Activated CD4-positive, alpha-beta memory T cell treated with anti-CD3 and anti-CD28 coated beads for 36 hours (primary cell): ENCODE measurements at regions not wholly inside any gene's neighbourhood (a gene's known extent, or its start where the extent isn't known, plus 50 kb on each side); places are given as distances from the start of the nearest gene placed in this dataset.

Source experiments
- CTCF ChIA-PET: fragments of 350-600 bp; sonication (Branson Sonifier 250); formaldehyde crosslinking; loops from one replicate; lab custom pipeline; 2021; ENCODE audit warnings: antibody characterized with exemption, inconsistent platforms; lab: Charles Lee
- POLR2A ChIA-PET: fragments of 350-600 bp; sonication (Branson Sonifier 250); formaldehyde crosslinking; loops from one replicate; lab custom pipeline; 2021; ENCODE audit warnings: antibody characterized with exemption; lab: Charles Lee
- DNase-seq: peaks from one replicate; pipeline ENCODE4 v3.0.0-alpha.2; 2020
- H3K27ac Mint-ChIP-seq: one replicate; pipeline ENCODE4 v1.8.0; 2021; ENCODE audit warnings: mixed read lengths
- H3K27me3 Mint-ChIP-seq: one replicate; pipeline ENCODE4 v1.8.0; 2021; ENCODE audit warnings: mixed read lengths
- H3K36me3 Mint-ChIP-seq: one replicate; pipeline ENCODE4 v1.8.0; 2021; ENCODE audit warnings: mixed read lengths
- H3K4me1 Mint-ChIP-seq: one replicate; pipeline ENCODE4 v1.8.0; 2021; ENCODE audit warnings: low read depth, mixed read lengths
- H3K4me3 Mint-ChIP-seq: one replicate; pipeline ENCODE4 v1.8.0; 2021; ENCODE audit warnings: mild to moderate bottlenecking, mixed read lengths
- H3K9me3 Mint-ChIP-seq: one replicate; pipeline ENCODE4 v1.8.0; 2021; ENCODE audit warnings: mixed read lengths
- intact Hi-C: fragments of 100-400 bp; cut with micrococcal nuclease; formaldehyde crosslinking; loops from one replicate; pipeline ENCODE4 v1.15.1; 2023

DNA sequence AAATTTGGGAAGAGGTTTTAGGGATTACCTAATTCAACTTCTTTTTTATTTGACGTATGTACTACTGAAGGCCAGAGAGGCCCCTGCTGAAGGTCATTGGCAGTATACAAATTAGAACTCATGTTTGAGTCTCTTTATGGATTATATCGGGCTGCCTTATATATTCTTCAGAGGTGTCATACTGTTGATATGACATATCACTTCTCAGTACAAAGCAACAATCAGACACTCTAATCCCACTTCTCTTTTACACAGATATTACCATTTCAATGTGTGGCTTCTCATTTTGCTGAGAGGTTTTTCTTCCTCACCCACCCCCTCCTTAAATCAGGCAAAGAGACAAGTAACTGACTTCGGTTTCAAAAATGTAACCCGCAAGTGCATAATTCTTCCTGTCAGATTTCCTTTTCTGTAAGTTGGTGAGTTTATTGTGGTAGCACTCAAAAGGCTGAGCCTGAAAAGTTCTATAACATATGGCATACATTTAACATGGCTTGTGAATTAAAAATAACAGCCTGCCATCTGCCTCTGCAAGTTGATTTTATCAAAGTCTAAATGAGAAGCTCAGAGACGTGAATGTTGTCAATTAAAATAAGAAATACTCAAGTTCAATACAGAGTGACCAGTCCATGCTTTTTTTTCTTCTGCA lies 163.6 kb upstream of the RORB start:
- Mint-ChIP-seq H3K4me3 (no peak overlapping the region), H3K27me3 (no peaks in the 10 kb centered on the region), H3K36me3 (no peaks in the 10 kb centered on the region), H3K27ac (no peak overlapping the region), H3K4me1 (peaks cover 4% of the 10 kb centered on the region), H3K9me3 (no peaks in the 10 kb centered on the region)
- DNase-seq = no peak
- ChIA-PET POLR2A (no interaction called here), CTCF (no interaction called here)
- intact Hi-C loops = no loop called here

DNA sequence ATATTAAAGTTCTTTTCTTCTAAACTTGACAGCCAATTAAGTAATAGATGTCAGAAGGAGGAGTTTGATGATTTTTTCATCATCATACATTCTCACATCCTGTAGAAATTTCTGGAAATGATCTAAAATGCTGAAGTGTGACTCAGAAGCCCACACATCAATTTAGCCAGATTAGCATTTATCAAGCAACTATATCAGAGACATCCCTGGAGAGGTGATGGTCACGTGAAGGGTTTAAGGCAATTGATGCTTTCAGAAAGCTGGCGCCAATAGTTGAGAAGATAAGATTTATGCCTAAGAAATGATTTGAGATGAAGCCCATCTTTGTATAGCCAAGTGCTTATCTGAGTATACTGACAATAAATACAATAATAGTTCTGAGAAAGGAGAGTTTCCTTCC lies 162.9 kb upstream of the RORB start:
- Mint-ChIP-seq H3K9me3 (no peaks in the 10 kb centered on the region), H3K36me3 (no peaks in the 10 kb centered on the region), H3K4me1 (peaks cover 4% of the 10 kb centered on the region), H3K27me3 (no peaks in the 10 kb centered on the region), H3K4me3 (no peak overlapping the region), H3K27ac (no peak overlapping the region)
- CTCF ChIA-PET = no interaction called here
- DNase-seq = no peak
- intact Hi-C loops = no loop called here
- POLR2A ChIA-PET = no interaction called here

DNA sequence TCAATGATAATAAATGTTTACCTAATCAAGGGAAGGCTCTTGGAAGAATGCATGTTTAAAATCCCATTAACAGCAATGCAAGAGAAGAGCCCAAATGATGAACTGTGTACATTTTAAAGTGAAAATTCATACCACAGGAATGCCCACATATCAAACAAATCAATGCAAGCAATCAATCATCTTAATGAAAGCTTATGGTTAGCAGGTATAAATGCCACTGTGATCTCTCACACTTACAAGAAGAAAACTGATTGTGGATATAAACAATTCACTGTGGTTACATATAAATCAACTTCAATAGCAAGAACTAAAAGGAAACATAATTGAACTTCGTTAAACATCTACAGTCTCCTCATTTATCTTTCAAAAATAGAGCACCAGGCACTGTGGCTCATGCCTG lies 161.0 kb upstream of the RORB start:
- Mint-ChIP-seq H3K27ac (no peak overlapping the region), H3K9me3 (no peaks in the 10 kb centered on the region), H3K36me3 (no peaks in the 10 kb centered on the region), H3K4me1 (peaks cover 4% of the 10 kb centered on the region), H3K27me3 (no peaks in the 10 kb centered on the region), H3K4me3 (no peak overlapping the region)
- ChIA-PET CTCF (no interaction called here), POLR2A (no interaction called here)
- no peak for DNase-seq
- intact Hi-C loops = no loop called here

DNA sequence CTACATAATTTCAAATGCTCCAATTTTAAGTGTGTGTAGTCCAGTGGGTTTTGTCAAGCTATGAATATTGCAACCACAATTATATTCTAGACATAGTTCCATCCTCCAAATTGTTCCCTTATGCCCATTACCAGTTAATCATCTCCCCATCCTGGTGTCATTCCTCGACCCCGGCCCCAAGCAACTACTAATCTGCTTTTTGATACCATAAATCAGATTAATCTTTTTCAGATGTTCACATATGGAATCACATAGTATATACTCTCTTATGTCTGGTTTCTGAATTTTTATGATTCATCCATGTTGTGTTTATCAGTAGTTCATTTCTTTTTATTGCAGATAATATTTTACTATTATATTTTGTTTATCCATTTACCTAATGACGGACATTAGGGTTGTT lies 148.4 kb upstream of the RORB start:
- no peaks in the 10 kb centered on the region for H3K4me1 Mint-ChIP-seq
- no peaks in the 10 kb centered on the region for H3K27me3 Mint-ChIP-seq
- ChIA-PET CTCF (no interaction called here), POLR2A (no interaction called here)
- no peak overlapping the region for H3K4me3 Mint-ChIP-seq
- no peaks in the 10 kb centered on the region for H3K36me3 Mint-ChIP-seq
- intact Hi-C loops = no loop called here
- H3K9me3 Mint-ChIP-seq = no peaks in the 10 kb centered on the region
- H3K27ac Mint-ChIP-seq = no peak overlapping the region
- no peak for DNase-seq

DNA sequence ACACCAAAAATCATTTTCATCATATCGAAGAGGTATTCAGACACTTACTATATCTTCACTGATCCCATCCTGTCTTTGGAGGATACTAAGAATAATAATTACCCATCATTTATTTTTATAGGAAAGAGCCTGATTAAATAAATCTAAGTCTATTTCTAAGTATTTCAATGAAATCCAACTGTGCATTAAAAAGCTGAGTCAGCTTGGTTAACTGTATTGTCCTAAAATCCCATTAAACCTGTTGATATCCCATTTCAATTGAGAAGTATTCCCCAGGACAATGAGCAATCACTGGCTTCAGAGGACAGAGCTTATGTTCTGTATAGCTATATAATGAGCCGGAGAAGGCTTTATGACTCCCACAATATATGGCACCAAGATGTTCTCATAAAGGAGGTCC lies 142.0 kb upstream of the RORB start:
- intact Hi-C loops = no loop called here
- CTCF ChIA-PET = no interaction called here
- H3K9me3 Mint-ChIP-seq = no peaks in the 10 kb centered on the region
- H3K4me3 Mint-ChIP-seq = no peak overlapping the region
- POLR2A ChIA-PET = no interaction called here
- DNase-seq = no peak
- no peaks in the 10 kb centered on the region for H3K36me3 Mint-ChIP-seq
- H3K27me3 Mint-ChIP-seq = no peaks in the 10 kb centered on the region
- H3K4me1 Mint-ChIP-seq = no peaks in the 10 kb centered on the region
- H3K27ac Mint-ChIP-seq = no peak overlapping the region

DNA sequence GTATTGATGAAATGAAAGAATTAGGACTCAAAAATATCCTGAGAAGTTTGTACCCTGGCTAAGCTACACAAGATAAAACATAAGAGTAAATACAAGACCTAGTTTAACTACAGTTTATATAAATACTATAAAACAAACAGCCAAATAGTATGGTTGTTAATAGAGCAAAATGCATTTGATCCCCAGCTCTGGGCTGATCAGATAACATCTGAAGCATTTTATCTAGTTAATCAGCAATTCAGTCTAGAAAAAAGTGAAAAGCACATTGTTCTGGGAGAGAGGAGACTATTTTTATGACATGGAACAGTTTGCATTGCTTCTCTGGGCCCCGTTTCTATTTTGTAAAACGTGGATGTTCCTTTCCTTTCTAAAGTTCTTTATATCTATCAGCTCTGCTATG lies 139.6 kb upstream of the RORB start:
- CTCF ChIA-PET = no interaction called here
- no peak for DNase-seq
- H3K36me3 Mint-ChIP-seq = no peaks in the 10 kb centered on the region
- POLR2A ChIA-PET = no interaction called here
- H3K4me1 Mint-ChIP-seq = no peaks in the 10 kb centered on the region
- no peaks in the 10 kb centered on the region for H3K9me3 Mint-ChIP-seq
- no peak overlapping the region for H3K27ac Mint-ChIP-seq
- H3K4me3 Mint-ChIP-seq = no peak overlapping the region
- intact Hi-C loops = no loop called here
- H3K27me3 Mint-ChIP-seq = no peaks in the 10 kb centered on the region

DNA sequence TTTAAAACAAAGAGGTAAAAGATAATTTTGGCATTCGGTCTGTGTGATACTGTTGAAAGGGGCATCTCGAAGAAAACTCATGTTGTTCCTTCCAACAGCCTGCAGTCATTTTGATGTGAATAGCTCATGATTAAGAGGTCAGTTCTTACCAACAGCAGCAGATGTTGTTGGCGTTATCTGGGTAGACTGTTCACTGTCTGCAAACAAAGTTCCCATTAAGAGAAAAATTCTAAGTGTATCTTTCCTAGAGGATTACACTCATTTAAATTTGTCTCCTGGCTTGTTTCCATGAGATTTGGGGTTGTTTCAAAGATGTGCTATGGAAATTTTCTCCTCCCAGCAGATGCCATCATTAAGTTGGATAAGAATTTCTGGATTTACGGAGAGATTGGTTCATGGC lies 138.2 kb upstream of the RORB start:
- no peaks in the 10 kb centered on the region for H3K36me3 Mint-ChIP-seq
- no peak overlapping the region for H3K27ac Mint-ChIP-seq
- H3K4me3 Mint-ChIP-seq = no peak overlapping the region
- intact Hi-C loops = no loop called here
- H3K27me3 Mint-ChIP-seq = no peaks in the 10 kb centered on the region
- H3K4me1 Mint-ChIP-seq = no peaks in the 10 kb centered on the region
- DNase-seq = no peak
- CTCF ChIA-PET = no interaction called here
- H3K9me3 Mint-ChIP-seq = no peaks in the 10 kb centered on the region
- POLR2A ChIA-PET = no interaction called here

DNA sequence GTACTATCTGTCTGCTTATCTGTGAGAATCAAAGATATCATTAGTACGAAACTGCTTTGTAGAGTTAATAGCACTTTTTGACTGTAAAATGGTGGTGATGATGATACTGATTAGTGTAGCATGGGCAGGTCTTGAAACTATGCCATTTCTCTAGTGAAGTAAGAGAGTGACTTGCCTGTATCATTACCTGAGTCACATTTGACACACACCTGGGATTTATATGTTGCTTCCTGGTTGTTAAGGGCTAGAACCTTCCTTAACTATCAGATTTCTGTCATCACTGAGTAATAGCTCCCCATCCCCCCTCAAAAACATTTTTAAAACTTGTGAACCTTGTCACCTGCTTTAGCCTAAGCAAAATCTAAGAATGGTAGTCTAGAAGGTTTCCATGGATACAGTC lies 135.6 kb upstream of the RORB start:
- Mint-ChIP-seq H3K4me3 (no peak overlapping the region), H3K27me3 (no peaks in the 10 kb centered on the region), H3K4me1 (no peaks in the 10 kb centered on the region), H3K27ac (no peak overlapping the region), H3K36me3 (no peaks in the 10 kb centered on the region), H3K9me3 (no peaks in the 10 kb centered on the region)
- intact Hi-C loops = no loop called here
- POLR2A ChIA-PET = no interaction called here
- no peak for DNase-seq
- CTCF ChIA-PET = no interaction called here

DNA sequence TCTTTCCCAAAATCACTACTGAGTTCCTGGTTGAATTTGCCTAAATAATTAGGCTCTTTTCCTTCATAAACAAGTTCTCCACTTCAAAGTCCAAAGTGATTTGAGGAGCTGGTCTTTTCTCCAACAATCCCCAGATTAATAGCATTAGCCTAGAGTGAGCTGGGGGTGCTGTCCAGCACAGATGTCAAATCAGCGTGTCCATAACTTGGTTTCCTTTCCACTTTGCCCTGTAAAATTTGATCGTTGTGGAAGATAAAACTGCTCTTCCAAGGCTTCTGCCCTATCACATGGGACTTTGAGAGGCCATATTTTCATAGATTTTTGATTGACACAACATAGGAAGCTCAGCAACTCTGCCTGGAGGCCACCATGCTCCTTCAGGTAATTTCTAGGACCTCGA lies 134.7 kb upstream of the RORB start:
- no peaks in the 10 kb centered on the region for H3K9me3 Mint-ChIP-seq
- no peaks in the 10 kb centered on the region for H3K27me3 Mint-ChIP-seq
- intact Hi-C loops = no loop called here
- no peak overlapping the region for H3K4me3 Mint-ChIP-seq
- POLR2A ChIA-PET = no interaction called here
- no peak for DNase-seq
- no peaks in the 10 kb centered on the region for H3K36me3 Mint-ChIP-seq
- H3K27ac Mint-ChIP-seq = no peak overlapping the region
- CTCF ChIA-PET = no interaction called here
- H3K4me1 Mint-ChIP-seq = no peaks in the 10 kb centered on the region

DNA sequence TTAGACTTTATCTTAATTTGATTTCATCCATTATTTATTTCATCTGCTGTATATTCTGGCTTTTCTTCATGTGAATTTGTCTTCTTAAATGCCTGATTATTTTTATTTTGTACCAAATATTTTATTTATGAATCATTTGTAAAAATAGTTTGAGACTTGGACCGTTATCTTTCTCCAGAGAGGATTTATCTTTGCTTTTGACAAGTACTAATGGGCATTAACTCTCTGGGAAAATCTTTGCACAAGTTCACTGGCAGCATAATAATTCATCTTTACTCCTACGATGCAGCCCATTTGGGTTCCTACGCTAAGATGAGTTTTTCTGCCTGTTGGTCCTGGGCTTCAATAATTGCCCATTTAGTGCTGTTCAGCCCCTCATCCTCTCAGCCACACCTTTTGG lies 131.0 kb upstream of the RORB start:
- DNase-seq = no peak
- CTCF ChIA-PET = no interaction called here
- POLR2A ChIA-PET = no interaction called here
- H3K36me3 Mint-ChIP-seq = no peaks in the 10 kb centered on the region
- no peaks in the 10 kb centered on the region for H3K9me3 Mint-ChIP-seq
- no peaks in the 10 kb centered on the region for H3K27me3 Mint-ChIP-seq
- no peaks in the 10 kb centered on the region for H3K4me1 Mint-ChIP-seq
- H3K27ac Mint-ChIP-seq = no peak overlapping the region
- intact Hi-C loops = no loop called here
- no peak overlapping the region for H3K4me3 Mint-ChIP-seq

DNA sequence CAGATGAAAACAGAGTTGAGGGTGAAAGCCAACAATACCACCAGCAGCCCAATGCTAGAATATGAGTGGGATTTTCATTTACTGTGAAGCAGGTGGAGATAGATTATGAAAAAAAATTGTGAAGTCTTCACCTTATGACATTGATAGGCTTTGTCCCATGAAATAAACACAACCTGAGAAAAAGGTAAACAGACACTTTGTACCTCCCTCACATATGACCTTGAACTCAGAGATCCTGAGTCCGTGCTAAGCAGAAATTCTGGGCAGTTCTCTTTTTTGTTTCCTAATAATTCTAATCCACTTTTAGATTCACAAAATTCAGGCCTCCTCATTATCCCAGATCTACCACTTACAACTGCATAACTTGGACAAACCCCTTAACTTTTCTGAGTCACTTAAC lies 127.3 kb upstream of the RORB start:
- Mint-ChIP-seq H3K4me3 (no peak overlapping the region), H3K4me1 (no peaks in the 10 kb centered on the region), H3K36me3 (no peaks in the 10 kb centered on the region), H3K27me3 (no peaks in the 10 kb centered on the region), H3K27ac (no peak overlapping the region), H3K9me3 (no peaks in the 10 kb centered on the region)
- CTCF ChIA-PET = no interaction called here
- intact Hi-C loops = loop anchor here (10.0 kb wide), 1 partner anchor 685 kb away; no protein-coding TSS in a partner anchor
- POLR2A ChIA-PET = no interaction called here
- no peak for DNase-seq

DNA sequence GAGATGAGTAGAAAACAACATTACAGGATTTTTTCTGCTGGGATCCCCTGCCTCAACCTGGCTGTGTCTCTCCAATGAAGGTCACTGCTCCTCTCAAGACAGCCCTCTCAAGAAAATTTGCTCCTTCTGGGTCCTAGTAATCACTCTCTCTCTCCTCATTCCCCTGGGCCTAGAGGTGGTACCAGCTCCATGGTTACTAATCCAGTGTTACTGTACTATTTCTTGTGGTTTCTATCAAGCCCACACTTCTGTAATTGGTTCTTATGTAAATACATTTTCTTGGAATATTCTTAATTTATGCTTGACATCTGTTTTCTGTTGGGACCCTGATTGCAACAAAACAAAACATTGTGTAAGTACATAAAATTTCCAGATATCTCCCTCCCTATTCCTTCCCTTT lies 123.8 kb upstream of the RORB start:
- no peak overlapping the region for H3K4me3 Mint-ChIP-seq
- no peaks in the 10 kb centered on the region for H3K27me3 Mint-ChIP-seq
- ChIA-PET POLR2A (no interaction called here), CTCF (no interaction called here)
- H3K9me3 Mint-ChIP-seq = no peaks in the 10 kb centered on the region
- no peak for DNase-seq
- H3K27ac Mint-ChIP-seq = no peak overlapping the region
- H3K36me3 Mint-ChIP-seq = no peaks in the 10 kb centered on the region
- H3K4me1 Mint-ChIP-seq = no peaks in the 10 kb centered on the region
- intact Hi-C loops = loop anchor here (10.0 kb wide), 1 partner anchor 689 kb away; no protein-coding TSS in a partner anchor

DNA sequence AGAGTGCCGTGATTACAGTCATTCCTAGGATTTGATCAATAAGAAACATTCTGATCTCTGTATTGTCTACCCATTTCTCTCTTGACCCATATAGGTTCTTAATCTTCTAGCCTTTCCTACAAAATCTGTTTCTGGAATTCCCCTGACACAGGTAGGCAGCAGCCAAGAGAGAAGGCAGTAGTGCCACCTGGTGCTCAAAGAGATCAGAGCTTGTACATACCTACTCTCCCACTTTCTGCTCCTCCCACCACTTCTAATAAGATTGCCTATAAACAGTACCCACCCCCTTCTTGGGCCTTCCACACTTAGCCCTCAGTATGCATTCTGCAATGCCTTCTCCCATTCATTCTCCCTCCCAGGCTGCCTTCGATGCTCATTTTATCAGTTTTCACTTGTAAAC lies 117.4 kb upstream of the RORB start:
- no peaks in the 10 kb centered on the region for H3K4me1 Mint-ChIP-seq
- H3K27me3 Mint-ChIP-seq = no peaks in the 10 kb centered on the region
- H3K36me3 Mint-ChIP-seq = no peaks in the 10 kb centered on the region
- no peak overlapping the region for H3K4me3 Mint-ChIP-seq
- ChIA-PET CTCF (interaction anchor here (0.8 kb wide), 1 partner anchor 1179 kb away, joined by 4 read pairs; no protein-coding TSS in a partner anchor), POLR2A (no interaction called here)
- intact Hi-C loops = loop anchor here (2.0 to 10.0 kb wide), 2 partner anchors 695 to 1179 kb away; no protein-coding TSS in a partner anchor
- DNase-seq = peak; percentile 31
- no peaks in the 10 kb centered on the region for H3K9me3 Mint-ChIP-seq
- H3K27ac Mint-ChIP-seq = no peak overlapping the region
